ENCODE measurements at regions not wholly inside any gene's neighbourhood (a gene's known extent, or its start where the extent isn't known, plus 50 kb on each side); places are given as distances from the start of the nearest gene placed in this dataset.
"Not testable (repeated sequence)": the region's sequence is repeated elsewhere in the genome, so short reads cannot be mapped to it uniquely, and the experiment has no call there.

DNA sequence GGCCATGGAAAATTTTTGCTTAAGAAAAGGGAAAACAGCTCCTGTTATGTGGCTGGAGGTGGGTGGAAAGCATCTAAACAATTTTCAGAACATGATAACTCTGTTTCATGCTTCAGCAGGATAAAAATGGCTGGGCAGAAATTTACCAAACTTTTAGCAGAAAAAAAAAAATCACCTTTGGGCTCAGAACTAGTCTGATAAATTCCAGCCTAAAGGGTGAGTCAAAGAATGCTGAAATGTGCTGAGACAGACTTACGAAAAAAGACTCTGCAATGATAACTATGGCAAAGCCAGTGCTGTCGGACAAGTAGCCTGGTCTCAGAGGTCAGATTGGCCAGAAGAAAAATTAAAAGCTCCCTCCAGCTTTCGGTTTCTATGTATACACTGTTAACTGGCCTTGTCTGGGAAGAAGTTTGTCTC is 123.6 kb downstream of the LRATD1 start:
- no peak for DNase-seq

DNA sequence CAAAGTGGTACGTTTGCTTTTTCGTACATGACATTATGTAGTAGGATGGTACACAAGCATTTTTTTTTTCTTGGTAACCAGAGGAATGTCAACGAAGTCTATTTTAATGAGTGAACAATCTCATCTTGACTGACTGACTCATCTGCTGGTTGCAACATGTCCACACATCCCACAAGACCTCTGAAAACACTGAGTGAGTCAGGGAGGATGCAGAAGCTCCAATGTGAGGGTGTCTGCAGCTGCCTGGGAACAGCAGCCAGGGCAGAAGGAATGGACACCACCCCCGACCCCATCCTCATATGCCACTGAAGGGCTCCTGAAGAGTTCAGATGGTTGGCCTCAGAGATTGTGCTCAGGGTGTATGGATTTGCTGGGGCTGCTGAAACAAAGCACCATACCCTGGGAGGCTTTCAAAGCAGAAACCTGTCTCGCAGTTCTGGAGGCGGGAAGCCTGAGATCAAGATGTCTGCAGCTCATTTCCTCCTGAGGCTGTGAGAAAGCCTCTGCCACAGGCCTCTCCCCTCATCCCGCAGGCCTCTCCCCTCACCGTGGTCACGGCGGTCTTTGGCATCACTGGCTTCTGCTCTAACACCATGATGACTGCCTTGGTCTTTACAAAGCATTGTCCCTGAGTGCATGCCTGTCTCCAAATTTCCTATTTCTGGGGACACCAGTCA is 124.6 kb downstream of the LRATD1 start:
- no peak for DNase-seq

DNA sequence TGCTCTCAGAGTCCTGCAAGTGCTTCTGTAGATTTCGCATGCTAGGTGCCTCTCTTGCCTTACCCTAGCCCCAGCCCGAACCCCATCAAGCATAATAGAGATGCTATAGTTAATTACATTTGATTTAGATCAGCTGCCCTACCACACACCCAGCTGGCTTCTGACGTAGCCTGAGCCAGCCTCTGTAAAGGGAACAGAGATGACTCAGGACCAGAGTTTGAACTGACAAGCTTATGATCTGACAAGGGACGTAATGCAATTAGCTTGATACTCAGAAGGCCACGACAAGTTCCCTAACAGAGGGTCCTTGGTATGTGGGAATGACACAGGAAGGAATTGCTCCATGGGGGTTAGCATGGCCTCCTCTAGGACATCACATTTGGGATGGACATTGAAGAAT is 126.6 kb downstream of the LRATD1 start:
- DNase-seq: no peak

DNA sequence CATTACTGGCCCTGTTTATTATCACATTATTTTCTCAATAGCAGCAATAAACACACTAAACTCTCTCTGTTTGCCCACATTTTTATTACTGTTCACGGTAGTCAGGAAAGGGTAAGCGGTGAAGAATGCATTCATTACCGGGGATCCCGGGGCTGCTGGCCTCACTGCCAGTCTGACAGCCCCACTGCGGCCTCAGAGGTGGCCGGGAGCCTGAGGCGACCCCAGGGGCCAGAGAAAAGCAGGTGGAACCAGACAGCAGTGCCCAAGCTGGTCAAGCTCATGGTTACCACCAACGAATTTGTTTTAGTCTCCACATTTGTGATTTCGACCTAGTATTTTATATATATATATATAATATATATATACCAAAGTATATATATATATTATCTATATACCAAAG is 127.7 kb downstream of the LRATD1 start:
- DNase-seq: no peak

DNA sequence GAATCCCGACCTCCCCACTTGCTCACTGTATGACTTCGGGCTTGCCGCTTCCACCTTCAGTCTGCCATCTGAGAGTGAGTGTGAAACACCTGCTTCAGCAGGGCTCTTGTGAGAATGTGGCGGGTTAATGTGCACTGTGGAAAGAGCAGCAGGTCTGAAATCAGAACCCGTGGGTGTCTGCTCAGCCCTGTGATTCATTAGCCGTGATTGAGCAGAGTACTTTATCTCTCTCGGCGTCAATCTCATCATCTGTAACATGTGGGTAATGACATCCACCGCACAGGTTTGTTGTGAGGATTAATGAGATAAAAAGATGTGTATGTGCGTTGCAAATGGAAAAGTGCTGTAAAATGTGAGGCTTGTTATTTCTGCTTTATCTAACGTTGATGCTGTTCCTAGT is 128.6 kb downstream of the LRATD1 start:
- no peak for DNase-seq

DNA sequence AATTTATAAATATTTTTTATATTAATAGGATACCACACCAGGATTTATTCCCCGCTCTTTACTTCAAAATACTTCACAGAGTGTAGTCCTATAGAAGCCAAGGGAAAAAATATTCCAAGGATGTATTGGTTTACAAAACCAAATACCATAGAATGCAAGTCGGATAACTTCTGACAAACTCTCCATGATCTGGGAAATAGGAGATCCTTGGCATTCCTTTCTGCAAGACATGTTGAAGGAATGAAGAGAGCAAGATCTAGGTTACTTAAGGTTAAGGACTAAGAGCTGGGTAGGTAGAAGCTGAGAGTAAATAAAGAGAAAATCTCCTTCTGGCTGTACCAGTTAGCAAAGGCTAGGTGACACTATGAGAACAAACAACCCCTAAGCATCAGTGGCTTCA is 141.2 kb downstream of the LRATD1 start:
- DNase-seq: no peak

DNA sequence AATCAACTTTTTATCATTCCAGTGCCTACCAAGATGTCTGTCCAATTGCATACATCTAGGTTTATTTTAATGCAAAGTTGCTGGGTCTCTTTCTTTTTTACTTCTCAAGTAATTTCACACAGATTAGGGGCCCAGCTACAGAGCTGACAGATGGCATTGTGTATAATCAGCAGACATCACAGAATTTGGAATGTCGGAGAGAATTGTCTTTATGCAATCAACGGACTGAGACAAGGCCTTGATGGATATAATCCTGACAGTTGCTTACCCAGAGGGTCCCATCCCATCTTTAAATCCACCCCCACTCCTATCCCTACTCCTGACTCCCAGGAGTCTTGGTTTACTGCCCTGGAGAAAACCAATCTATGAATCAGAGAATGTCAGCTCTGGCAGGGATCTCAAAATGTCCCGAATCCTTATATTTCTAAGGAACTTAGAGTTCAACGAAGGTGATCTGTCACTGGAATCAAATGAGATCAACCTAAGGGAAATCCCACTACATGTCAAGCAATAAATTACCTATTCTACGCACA is 142.0 kb downstream of the LRATD1 start:
- DNase-seq: no peak

DNA sequence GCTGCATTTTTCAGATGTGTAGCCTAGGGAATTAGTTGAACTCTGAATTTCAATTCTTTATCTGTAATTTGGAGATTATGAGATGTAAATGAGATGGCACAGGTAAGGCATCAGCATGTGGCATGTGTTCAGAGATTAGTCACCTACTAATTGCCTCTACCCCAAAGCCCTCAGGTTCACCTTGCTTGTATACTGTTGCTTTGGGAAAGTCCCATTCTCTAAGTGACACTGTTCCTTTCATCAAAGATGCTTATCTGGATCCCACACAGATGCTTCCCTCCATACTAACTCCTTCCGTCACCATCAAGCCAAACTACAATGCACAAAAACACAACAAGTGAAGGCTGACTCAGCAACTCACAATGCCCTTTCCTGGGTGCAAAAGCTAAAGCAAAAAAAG is 143.7 kb downstream of the LRATD1 start:
- DNase-seq: no peak

DNA sequence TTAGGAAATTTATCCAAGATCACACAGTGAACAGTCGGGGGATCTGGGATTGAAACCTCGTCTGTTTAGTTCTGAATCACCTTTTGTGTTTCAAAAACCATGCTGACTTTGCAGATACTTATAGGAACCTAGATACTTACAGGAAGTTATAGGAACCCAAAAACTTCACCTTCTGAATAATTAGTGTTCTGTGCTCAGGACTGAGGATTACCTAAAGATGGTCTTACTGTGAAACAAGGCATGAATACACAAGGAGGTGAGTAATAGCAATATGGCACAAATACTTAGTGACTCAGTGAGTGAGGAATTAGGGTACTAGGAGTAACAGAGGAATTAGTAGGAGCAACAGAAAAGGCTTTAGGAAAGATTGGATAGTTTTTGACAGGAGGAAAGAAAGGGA is 145.5 kb downstream of the LRATD1 start:
- no peak for DNase-seq

DNA sequence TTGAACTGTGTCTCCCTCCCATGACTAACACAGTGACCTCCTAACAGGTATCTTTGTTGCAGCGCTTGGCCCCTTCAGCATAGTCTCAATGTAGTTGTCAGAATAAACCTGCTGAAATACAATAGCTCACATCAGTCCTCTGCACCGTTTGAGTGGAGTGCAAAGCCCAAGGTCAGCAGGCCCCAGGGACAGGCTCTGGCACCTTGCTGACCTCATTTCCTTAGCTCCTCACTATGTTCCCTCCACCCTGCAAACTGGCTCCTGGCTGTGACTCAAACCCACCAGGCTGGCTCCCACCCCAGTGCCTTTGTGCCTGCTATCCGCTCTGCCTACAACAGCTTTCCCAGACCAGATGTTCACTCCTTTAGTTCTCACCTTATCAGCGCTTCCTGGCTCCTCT is 146.7 kb downstream of the LRATD1 start:
- no peak for DNase-seq

DNA sequence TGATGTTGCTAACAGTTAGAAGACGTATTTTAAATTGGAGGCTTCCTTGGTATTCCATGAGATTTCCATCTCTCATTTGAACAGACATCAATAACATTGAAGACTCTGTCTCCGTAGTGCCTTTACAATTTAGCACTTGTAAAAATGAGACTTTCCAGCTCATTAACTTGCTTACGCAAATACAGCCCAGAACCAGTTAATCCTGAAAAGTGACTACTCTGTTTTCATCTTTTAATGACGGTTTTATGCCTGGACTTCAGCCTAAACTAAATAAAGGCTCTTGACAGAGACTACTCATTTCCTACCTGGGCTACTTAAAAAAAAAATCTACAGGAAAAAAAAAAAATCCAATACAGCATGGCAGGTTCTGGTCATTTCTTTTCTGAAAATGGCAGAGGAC is 148.6 kb downstream of the LRATD1 start:
- DNase-seq: no peak

DNA sequence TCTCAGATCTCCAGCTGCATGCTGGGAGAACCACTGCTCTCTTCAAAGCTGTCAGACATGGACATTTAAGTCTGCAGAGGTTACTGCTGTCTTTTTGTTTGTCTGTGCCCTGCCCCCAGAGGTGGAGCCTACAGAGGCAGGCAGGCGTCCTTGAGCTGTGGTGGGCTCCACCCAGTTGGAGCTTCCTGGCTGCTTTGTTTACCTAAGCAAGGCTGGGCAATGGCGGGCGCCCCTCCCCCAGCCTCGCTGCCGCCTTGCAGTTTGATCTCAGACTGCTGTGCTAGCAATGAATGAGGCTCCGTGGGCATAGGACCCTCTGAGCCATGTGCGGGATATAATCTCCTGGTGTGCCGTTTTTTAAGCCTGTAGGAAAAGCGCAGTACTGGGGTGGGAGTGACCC is 156.3 kb downstream of the LRATD1 start:
- not testable (repeated sequence) for DNase-seq

DNA sequence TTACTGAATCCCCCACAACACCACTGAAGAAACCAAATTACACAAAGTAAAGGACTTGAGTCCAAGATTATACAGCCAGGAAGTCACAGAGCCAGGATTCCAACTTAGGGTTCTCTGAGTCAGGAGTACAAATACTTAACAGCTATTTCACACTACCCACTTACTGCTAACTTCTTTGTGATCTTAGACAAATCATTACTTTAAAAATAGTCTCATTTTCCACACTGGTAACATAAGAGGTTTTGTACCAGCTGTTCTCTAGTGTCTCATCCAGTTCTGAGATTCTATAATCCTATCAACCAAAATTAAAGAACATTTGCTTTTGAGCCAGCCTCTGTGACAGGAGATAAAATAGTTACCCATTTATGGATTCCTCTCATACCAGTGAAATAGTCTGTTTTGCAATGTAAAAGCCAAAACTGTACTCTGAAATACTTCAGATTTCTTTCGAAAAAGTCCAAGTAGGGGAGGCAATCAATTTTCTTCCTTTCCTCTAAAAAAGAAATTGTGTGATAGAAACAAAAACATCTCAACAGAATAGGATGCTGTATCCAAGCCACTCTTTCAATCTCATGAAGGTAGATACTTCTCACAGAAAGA is 157.6 kb downstream of the LRATD1 start:
- DNase-seq: no peak

DNA sequence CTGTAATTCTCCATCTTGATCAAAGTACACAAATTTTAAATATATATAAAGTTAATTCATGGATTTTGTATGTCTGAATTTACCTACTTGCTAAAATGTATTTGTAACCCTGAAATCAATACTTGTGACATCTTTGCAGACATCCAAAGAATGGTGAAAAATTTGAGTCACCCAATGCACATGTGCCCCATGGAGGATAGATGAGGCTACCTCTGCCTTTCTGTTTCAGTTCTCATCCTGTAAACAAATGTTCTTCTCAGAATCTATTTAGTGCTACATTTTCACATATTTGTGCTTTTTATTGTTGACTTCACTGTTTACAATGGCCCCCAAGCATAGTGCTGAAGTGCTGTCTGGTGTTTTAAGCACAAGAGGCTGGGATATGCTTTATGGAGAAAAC is 171.5 kb downstream of the LRATD1 start:
- DNase-seq: no peak

DNA sequence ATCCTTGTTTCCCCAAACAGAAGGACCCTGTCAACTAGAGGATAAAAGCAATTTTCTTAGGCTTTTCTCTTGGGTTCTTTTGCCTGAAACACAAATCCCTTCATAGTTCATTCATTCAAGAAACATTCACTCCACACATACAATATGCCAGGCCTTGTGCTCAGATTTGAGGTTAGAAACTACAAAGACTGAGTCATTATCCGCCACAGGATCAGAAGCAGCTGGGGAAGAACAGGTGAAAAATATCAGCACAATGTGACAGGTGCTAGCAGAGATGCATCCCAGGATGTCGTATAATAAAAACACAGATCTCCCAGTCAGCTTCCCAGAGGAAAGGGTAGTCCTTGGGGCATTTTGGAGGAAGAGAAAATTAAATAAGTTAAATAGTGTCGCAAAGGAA is 172.4 kb downstream of the LRATD1 start:
- DNase-seq: no peak

DNA sequence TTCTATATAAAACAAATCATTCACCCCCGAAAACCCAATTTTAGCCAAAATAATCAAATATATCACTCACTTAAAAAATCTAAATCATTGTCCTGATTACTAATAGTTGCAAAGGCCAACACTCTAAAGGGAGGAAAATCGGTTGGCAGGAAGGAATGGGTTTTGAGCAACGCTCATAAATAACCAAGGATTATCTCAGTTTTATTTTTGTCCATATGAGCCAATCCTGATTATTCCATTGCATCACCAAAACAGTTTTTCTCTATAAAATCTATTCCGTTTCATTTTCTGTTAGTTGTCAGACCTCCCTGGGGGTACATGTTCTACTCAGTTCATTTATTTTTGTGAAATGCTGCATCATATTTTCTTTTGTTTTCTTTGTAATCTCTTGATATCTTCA is 174.1 kb downstream of the LRATD1 start:
- no peak for DNase-seq

DNA sequence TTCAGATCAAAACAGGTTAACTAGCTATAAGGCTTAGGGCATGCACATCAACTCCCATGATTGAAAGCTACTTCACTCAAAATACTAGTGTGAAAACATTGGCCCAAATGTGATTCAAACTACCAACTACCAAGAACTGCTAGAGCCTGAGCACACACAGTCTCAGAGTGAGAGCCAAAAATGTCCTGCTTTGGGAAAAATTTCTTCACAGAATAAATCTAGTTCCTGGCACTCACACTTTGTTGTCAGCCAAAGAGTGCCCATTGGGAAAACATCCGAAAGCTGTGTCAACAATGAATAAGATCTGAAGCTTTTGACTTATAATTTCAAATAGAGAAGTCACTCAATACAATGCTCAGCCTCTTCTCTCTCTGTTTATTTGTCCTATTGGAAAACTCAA is 182.7 kb downstream of the LRATD1 start:
- no peak for DNase-seq

DNA sequence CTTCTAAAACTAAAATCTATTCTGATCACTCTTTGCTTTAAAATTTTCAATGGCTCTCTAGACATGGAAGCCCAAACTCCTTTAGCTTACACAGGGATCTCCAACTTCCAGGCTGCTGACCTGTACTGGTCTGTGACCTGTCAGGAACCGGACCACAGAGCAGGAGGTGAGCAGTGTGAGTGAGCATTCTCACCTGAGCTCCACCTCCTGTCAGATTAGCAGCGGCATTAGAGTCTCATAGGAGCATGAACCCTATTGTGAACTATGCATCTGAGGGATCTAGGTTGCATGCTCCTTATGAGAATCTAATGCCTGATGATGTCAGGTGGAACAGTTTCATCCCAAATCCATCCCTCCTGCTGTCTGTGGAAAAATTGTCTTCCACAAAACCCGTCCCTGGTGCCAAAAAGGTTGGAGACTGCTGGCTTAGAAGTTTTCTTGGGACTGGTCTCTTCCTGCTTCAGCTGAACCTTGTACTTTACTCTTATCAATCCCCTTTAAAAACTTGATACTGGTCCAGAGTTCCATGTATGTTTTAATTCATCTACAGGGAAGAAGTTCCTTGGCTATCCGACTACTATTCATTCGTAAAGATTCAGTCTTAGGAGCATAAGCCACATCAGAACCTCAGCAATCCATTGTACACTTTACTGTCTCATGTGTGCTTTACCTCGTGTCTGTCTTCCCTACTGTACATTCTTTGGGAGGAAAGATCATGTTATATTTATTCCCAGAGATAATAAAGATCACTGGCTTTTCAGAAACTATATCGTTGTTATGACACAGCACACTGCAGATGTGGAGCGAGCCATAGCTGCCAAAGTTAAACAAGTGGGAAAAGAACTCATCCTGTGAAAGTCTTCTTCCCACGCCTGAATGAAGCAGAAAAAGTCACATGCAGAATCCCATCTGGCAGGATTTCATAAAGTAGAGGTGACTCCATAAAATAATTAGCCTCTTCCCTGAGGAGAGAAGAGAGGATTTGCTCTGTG is 183.8 kb downstream of the LRATD1 start:
- no peak for DNase-seq

DNA sequence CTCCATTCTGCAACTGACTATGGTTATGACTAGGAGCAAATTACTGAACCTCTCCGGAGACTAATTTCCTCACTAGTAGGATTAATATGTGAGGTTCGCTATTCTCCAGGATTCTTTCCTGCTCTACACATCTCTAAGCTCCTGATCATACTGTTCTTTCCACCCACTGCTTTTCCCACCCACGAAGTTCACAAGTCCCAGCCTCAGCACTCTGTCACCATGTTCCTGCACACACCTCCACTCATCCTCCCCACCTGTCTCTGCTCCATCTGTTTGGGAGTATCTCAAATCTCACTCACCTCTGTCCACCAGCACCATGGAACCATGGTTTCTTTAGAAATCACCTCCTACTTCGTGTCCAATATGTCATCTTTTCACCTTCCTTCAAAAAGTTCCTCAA is 185.3 kb downstream of the LRATD1 start:
- no peak for DNase-seq

DNA sequence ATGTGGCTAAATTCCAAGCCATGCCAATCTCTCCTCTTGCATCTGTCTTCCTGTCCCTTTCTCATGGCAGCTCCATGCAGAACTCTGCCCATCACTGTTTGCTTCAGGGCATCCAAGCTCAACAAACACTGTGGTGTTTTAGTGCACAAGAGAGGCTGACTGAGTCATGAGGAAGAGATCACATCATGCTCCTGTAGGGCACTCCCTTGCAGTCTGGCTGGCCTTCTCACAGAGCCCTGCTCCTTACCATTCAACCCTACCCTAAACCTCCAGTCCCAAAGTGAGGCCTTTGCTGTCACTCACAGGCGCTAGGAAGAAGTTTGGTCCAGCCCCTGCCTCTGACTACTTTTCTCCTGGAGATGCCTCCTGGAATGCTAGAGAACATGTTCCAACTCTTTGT is 194.0 kb downstream of the LRATD1 start:
- no peak for DNase-seq

DNA sequence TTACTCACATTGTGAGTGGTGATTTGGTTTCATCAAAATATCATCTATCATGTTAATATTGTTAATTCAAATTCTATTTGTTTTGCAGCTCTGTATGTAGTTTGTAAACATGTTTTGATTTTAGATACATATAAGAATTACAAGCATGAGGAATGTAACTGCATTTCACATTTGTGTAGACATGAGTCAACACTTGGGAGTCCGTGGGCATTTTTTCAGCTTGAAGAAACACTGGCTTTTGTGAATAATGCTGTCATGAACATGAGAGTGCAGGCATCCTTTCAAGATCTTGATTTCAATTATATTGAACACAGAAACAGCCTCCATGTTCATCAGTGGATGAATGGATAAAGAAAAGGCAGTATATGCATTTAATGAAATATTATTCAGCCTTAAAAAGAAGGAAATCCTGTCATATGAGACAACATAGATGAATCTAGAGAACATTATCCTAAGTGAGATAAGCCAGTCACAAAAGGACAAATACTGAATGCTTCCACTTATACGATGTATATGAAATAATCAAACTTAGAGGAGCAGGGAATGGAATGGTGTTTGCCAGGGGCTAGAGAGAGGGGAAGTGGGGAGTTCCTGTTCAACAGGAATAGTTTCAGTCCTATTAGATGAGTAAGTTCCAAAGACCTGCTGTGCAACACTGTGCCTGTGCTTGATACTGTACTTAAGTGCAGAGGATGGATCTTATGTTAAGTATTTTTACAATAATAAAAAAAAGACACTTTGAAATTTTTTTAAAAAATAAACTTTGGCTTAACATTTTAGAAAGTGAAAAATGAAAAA is 194.9 kb downstream of the LRATD1 start:
- DNase-seq: no peak

DNA sequence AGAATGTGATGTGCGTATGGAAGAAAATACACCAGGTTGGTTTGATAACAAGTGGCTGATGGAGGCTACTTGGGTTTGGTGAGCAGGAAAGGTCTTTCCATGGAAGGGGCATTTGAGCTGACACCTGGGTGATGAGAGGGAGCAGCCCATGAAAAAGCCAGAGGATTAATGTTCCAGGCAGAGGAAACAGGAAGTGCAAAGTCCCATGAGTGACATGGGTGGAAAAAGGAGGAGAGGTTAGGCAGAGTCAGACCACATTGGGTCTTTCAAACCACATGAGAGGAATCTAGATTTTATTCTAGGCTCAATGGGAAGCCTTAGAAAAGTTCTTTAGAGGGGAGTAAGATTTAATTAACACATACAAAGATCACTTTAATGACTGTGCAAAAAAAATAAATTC is 195.7 kb downstream of the LRATD1 start:
- no peak for DNase-seq

DNA sequence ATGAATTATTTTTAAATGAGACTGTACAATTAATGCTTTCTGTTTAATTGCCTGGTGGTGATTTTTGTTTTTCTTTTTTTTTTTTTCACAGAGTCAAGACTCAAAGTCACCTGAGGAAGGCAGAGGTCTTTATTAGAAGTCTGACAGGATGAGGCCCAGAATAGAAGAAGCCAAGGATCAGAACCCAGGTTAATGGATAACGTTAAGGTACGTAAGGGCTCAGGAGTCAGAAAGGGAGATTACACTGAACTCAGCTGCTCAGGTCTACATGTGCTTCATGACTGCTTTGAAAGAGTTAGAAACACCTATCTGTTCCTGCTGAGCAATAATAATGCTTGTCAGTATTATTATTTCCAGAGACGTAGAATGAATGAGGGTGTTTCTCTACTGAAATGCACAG is 196.5 kb downstream of the LRATD1 start:
- no peak for DNase-seq

All from NCI-H2171 (cell line).